ENCODE measurements at regions not wholly inside any gene's neighbourhood (a gene's known extent, or its start where the extent isn't known, plus 50 kb on each side); places are given as distances from the start of the nearest gene placed in this dataset.
"Not testable (repeated sequence)": the region's sequence is repeated elsewhere in the genome, so short reads cannot be mapped to it uniquely, and the experiment has no call there.

- Histone ChIP-seq H3K27ac (ENCODE audit: low read length) (no peak overlapping the region), H3K9me3 (ENCODE audit: control insufficient read depth, low read depth, low read length) (no peaks in the 10 kb centered on the region), H3K4me1 (ENCODE audit: control insufficient read depth, low read depth, low read length) (no peaks in the 10 kb centered on the region), H3K36me3 (ENCODE audit: control insufficient read depth, low read depth, low read length) (no peaks in the 10 kb centered on the region), H3K4me3 (ENCODE audit: low read length) (no peak overlapping the region), H3K27me3 (ENCODE audit: control insufficient read depth, insufficient read depth, low read length) (no peaks in the 10 kb centered on the region), H3K9ac (ENCODE audit: low read length) (no peak overlapping the region)
Measured at GRCh38 chr3:166510382-166510781, 673.2 kb upstream of the BCHE start.

- not testable (repeated sequence) for H3K9ac ChIP-seq (ENCODE audit: low read length); H3K27me3 ChIP-seq (ENCODE audit: control insufficient read depth, insufficient read depth, low read length); H3K4me3 ChIP-seq (ENCODE audit: low read length); H3K4me1 ChIP-seq (ENCODE audit: control insufficient read depth, low read depth, low read length); H3K36me3 ChIP-seq (ENCODE audit: control insufficient read depth, low read depth, low read length); H3K9me3 ChIP-seq (ENCODE audit: control insufficient read depth, low read depth, low read length); H3K27ac ChIP-seq (ENCODE audit: low read length)
Measured at GRCh38 chr3:166500420-166500819, 663.2 kb upstream of the BCHE start.

- Histone ChIP-seq H3K4me3 (ENCODE audit: low read length) (no peak overlapping the region), H3K9me3 (ENCODE audit: control insufficient read depth, low read depth, low read length) (no peaks in the 10 kb centered on the region), H3K4me1 (ENCODE audit: control insufficient read depth, low read depth, low read length) (peaks cover 8% of the 10 kb centered on the region), H3K9ac (ENCODE audit: low read length) (no peak overlapping the region), H3K27ac (ENCODE audit: low read length) (no peak overlapping the region), H3K36me3 (ENCODE audit: control insufficient read depth, low read depth, low read length) (no peaks in the 10 kb centered on the region), H3K27me3 (ENCODE audit: control insufficient read depth, insufficient read depth, low read length) (no peaks in the 10 kb centered on the region)
Measured at GRCh38 chr3:166499636-166500035, 662.4 kb upstream of the BCHE start.

- no peaks in the 10 kb centered on the region for H3K36me3 ChIP-seq (ENCODE audit: control insufficient read depth, low read depth, low read length)
- peaks cover 8% of the 10 kb centered on the region for H3K4me1 ChIP-seq (ENCODE audit: control insufficient read depth, low read depth, low read length)
- no peak overlapping the region for H3K9ac ChIP-seq (ENCODE audit: low read length)
- H3K4me3 ChIP-seq (ENCODE audit: low read length): no peak overlapping the region
- no peak overlapping the region for H3K27ac ChIP-seq (ENCODE audit: low read length)
- H3K9me3 ChIP-seq (ENCODE audit: control insufficient read depth, low read depth, low read length): no peaks in the 10 kb centered on the region
- H3K27me3 ChIP-seq (ENCODE audit: control insufficient read depth, insufficient read depth, low read length): no peaks in the 10 kb centered on the region
Measured at GRCh38 chr3:166498446-166498845, 661.2 kb upstream of the BCHE start.

GRCh38 chr3:166489826-166490225 lies 652.6 kb upstream of the BCHE start:
- Histone ChIP-seq H3K4me3 (ENCODE audit: low read length) (no peak overlapping the region), H3K27me3 (ENCODE audit: control insufficient read depth, insufficient read depth, low read length) (no peaks in the 10 kb centered on the region)

GRCh38 chr3:166488977-166489672 lies 651.9 kb upstream of the BCHE start:
- H3K36me3 ChIP-seq (ENCODE audit: control insufficient read depth, low read depth, low read length): no peaks in the 10 kb centered on the region

More at GRCh38 chr3:166489826-166490225, 652.6 kb upstream of the BCHE start:
- no peaks in the 10 kb centered on the region for H3K9me3 ChIP-seq (ENCODE audit: control insufficient read depth, low read depth, low read length)
- H3K4me1 ChIP-seq (ENCODE audit: control insufficient read depth, low read depth, low read length): no peaks in the 10 kb centered on the region
- no peaks in the 10 kb centered on the region for H3K36me3 ChIP-seq (ENCODE audit: control insufficient read depth, low read depth, low read length)
- no peak overlapping the region for H3K9ac ChIP-seq (ENCODE audit: low read length)
- H3K27ac ChIP-seq (ENCODE audit: low read length): no peak overlapping the region

GRCh38 chr3:166484470-166484869 lies 647.2 kb upstream of the BCHE start:
- no peaks in the 10 kb centered on the region for H3K4me1 ChIP-seq (ENCODE audit: control insufficient read depth, low read depth, low read length)
- H3K9ac ChIP-seq (ENCODE audit: low read length): no peak overlapping the region
- no peak overlapping the region for H3K4me3 ChIP-seq (ENCODE audit: low read length)
- H3K27ac ChIP-seq (ENCODE audit: low read length): no peak overlapping the region
- no peaks in the 10 kb centered on the region for H3K9me3 ChIP-seq (ENCODE audit: control insufficient read depth, low read depth, low read length)
- H3K36me3 ChIP-seq (ENCODE audit: control insufficient read depth, low read depth, low read length): no peaks in the 10 kb centered on the region
- H3K27me3 ChIP-seq (ENCODE audit: control insufficient read depth, insufficient read depth, low read length): no peaks in the 10 kb centered on the region

More at GRCh38 chr3:166488977-166489672, 651.9 kb upstream of the BCHE start:
- no peaks in the 10 kb centered on the region for H3K9me3 ChIP-seq (ENCODE audit: control insufficient read depth, low read depth, low read length)
- no peak overlapping the region for H3K9ac ChIP-seq (ENCODE audit: low read length)
- H3K27ac ChIP-seq (ENCODE audit: low read length): no peak overlapping the region
- no peaks in the 10 kb centered on the region for H3K4me1 ChIP-seq (ENCODE audit: control insufficient read depth, low read depth, low read length)
- no peaks in the 10 kb centered on the region for H3K27me3 ChIP-seq (ENCODE audit: control insufficient read depth, insufficient read depth, low read length)
- H3K4me3 ChIP-seq (ENCODE audit: low read length): no peak overlapping the region

GRCh38 chr3:166481340-166481739 lies 644.1 kb upstream of the BCHE start:
- H3K27me3 ChIP-seq (ENCODE audit: control insufficient read depth, insufficient read depth, low read length): no peaks in the 10 kb centered on the region
- H3K9me3 ChIP-seq (ENCODE audit: control insufficient read depth, low read depth, low read length): no peaks in the 10 kb centered on the region
- H3K4me3 ChIP-seq (ENCODE audit: low read length): no peak overlapping the region
- no peaks in the 10 kb centered on the region for H3K36me3 ChIP-seq (ENCODE audit: control insufficient read depth, low read depth, low read length)
- no peaks in the 10 kb centered on the region for H3K4me1 ChIP-seq (ENCODE audit: control insufficient read depth, low read depth, low read length)
- no peak overlapping the region for H3K27ac ChIP-seq (ENCODE audit: low read length)
- H3K9ac ChIP-seq (ENCODE audit: low read length): no peak overlapping the region

- Histone ChIP-seq H3K36me3 (ENCODE audit: control insufficient read depth, low read depth, low read length) (no peaks in the 10 kb centered on the region), H3K4me1 (ENCODE audit: control insufficient read depth, low read depth, low read length) (no peaks in the 10 kb centered on the region), H3K9ac (ENCODE audit: low read length) (no peak overlapping the region), H3K4me3 (ENCODE audit: low read length) (no peak overlapping the region), H3K27me3 (ENCODE audit: control insufficient read depth, insufficient read depth, low read length) (no peaks in the 10 kb centered on the region), H3K27ac (ENCODE audit: low read length) (no peak overlapping the region), H3K9me3 (ENCODE audit: control insufficient read depth, low read depth, low read length) (no peaks in the 10 kb centered on the region)
Measured at GRCh38 chr3:166478356-166478755, 641.1 kb upstream of the BCHE start.

GRCh38 chr3:166473501-166473900 lies 636.3 kb upstream of the BCHE start:
- Histone ChIP-seq H3K27ac (ENCODE audit: low read length) (no peak overlapping the region), H3K27me3 (ENCODE audit: control insufficient read depth, insufficient read depth, low read length) (no peaks in the 10 kb centered on the region), H3K9me3 (ENCODE audit: control insufficient read depth, low read depth, low read length) (no peaks in the 10 kb centered on the region), H3K36me3 (ENCODE audit: control insufficient read depth, low read depth, low read length) (no peaks in the 10 kb centered on the region), H3K9ac (ENCODE audit: low read length) (no peak overlapping the region), H3K4me1 (ENCODE audit: control insufficient read depth, low read depth, low read length) (no peaks in the 10 kb centered on the region), H3K4me3 (ENCODE audit: low read length) (no peak overlapping the region)

- Histone ChIP-seq H3K4me1 (ENCODE audit: control insufficient read depth, low read depth, low read length) (no peaks in the 10 kb centered on the region), H3K27me3 (ENCODE audit: control insufficient read depth, insufficient read depth, low read length) (no peaks in the 10 kb centered on the region), H3K4me3 (ENCODE audit: low read length) (no peak overlapping the region), H3K27ac (ENCODE audit: low read length) (no peak overlapping the region), H3K9ac (ENCODE audit: low read length) (no peak overlapping the region), H3K36me3 (ENCODE audit: control insufficient read depth, low read depth, low read length) (no peaks in the 10 kb centered on the region), H3K9me3 (ENCODE audit: control insufficient read depth, low read depth, low read length) (no peaks in the 10 kb centered on the region)
Measured at GRCh38 chr3:166472015-166472414, 634.8 kb upstream of the BCHE start.

GRCh38 chr3:166471074-166471767 lies 634.0 kb upstream of the BCHE start:
- Histone ChIP-seq H3K9me3 (ENCODE audit: control insufficient read depth, low read depth, low read length) (no peaks in the 10 kb centered on the region), H3K4me1 (ENCODE audit: control insufficient read depth, low read depth, low read length) (no peaks in the 10 kb centered on the region), H3K9ac (ENCODE audit: low read length) (no peak overlapping the region), H3K4me3 (ENCODE audit: low read length) (no peak overlapping the region), H3K27ac (ENCODE audit: low read length) (no peak overlapping the region), H3K27me3 (ENCODE audit: control insufficient read depth, insufficient read depth, low read length) (no peaks in the 10 kb centered on the region), H3K36me3 (ENCODE audit: control insufficient read depth, low read depth, low read length) (no peaks in the 10 kb centered on the region)

Data from iPS-18a (cell line).